ENCODE measurements at regions not wholly inside any gene's neighbourhood (a gene's known extent, or its start where the extent isn't known, plus 50 kb on each side); places are given as distances from the start of the nearest gene placed in this dataset.

DNA sequence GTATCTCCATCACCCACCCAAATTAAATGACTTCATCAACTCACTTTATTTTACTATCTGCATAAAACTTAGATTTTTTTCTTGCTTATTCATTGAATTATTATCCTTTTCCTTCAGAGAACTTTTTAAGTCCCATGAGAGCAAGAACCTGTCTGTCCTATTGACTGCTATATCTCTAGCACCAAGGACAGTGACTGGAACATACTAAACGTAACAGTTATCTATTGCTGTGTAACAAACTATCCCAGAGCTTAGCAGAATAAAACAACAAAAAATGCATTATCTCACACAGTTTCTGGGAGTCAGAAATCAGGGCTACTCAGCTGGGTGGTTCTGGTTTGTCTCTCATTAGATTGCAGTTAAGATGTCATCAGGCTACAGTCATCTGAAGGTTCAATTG, 401.7 kb upstream of the AUTS2 start:
- POLR2A ChIA-PET = no interaction called here
- CTCF ChIA-PET = no interaction called here
- no peak for TF ChIP-seq CTCF (IDR thresholded peaks at IDR 0.05; ENCODE audit: control extremely low read depth, extremely low read depth, low read depth, missing control alignments)
- DNase-seq (ENCODE audit: extremely low spot score) = no peak

DNA sequence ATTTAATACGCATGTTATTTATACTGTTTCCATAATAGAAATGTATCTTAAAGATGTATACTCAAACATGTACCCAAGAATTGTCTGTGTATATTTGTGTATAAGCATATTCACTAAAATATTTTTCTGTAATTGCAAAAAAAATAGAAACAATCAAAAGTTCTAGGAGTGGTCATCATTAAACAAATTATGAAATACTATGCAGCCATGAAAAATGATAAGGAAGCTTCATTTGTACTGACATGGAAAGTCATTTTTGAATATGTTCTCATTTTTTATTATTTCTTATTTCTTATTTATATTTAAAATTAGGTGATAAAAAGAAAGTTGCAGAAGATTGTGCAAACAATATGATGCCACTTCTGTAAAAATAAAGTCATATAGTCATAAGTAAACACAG, 400.0 kb upstream of the AUTS2 start:
- no peak for DNase-seq (ENCODE audit: extremely low spot score)
- no peak for TF ChIP-seq CTCF (IDR thresholded peaks at IDR 0.05; ENCODE audit: control extremely low read depth, extremely low read depth, low read depth, missing control alignments)
- CTCF ChIA-PET = no interaction called here
- POLR2A ChIA-PET = no interaction called here

GRCh38 chr7:69199041-69199440, 399.2 kb upstream of the AUTS2 start:
- ChIA-PET POLR2A (no interaction called here), CTCF (no interaction called here)
- TF ChIP-seq CTCF (IDR thresholded peaks at IDR 0.05; ENCODE audit: control extremely low read depth, extremely low read depth, low read depth, missing control alignments) = no peak
- DNase-seq (ENCODE audit: extremely low spot score) = no peak

DNA sequence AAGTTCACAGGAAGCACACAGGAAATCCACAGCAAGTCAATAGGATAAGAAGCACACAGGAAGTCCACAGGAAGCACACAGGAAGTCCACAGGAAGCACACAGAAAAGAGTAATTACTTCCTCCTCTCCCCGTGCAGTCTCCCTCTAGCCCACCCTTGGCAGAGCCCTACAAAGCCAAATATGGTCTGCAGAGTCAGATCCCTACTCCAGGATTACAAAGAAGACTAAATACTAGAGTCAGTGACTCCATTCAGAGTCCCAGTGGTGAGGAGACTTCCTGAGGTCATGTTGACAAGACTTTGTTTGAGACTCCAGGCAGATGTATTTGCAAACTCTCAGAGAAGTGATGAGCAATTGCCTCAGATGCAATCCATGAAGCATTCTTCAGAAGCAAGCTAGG, 398.6 kb upstream of the AUTS2 start:
- TF ChIP-seq CTCF (IDR thresholded peaks at IDR 0.05; ENCODE audit: control extremely low read depth, extremely low read depth, low read depth, missing control alignments) = no peak
- DNase-seq (ENCODE audit: extremely low spot score) = no peak
- ChIA-PET CTCF (no interaction called here), POLR2A (no interaction called here)

- DNase-seq (ENCODE audit: extremely low spot score) = no peak
- ChIA-PET POLR2A (no interaction called here), CTCF (interaction anchor here (1.2 kb wide), 1 partner anchor 13 kb away, joined by 3 read pairs; no protein-coding TSS in a partner anchor)
- TF ChIP-seq CTCF (IDR thresholded peaks at IDR 0.05; ENCODE audit: control extremely low read depth, extremely low read depth, low read depth, missing control alignments) = no peak
These were observed 394.4 kb upstream of the AUTS2 start for GRCh38 chr7:69203871-69204270.

DNA sequence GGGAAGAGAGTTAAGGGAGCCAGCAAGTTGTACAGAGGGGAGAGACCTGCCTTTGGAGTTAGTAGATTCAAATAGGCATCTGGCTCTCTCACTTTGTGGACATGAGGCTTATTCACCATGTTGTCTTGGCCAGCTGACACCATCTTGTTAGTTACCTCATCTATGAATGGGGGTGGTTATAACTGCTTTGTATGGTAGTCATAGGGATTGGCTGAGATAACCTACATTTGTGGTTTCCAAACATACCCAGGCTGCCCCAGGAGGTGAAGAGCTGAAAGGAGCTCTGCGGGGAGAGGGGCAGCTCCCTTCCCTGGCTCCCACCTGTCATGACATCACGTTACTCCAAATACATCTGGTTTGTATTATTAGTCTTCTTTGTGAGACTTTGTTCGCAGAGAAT, 393.3 kb upstream of the AUTS2 start:
- TF ChIP-seq CTCF (IDR thresholded peaks at IDR 0.05; ENCODE audit: control extremely low read depth, extremely low read depth, low read depth, missing control alignments) = no peak
- no peak for DNase-seq (ENCODE audit: extremely low spot score)
- ChIA-PET POLR2A (no interaction called here), CTCF (interaction anchor here (1.2 kb wide), 1 partner anchor 21 kb away, joined by 3 read pairs; no protein-coding TSS in a partner anchor)

GRCh38 chr7:69205581-69205980, 392.7 kb upstream of the AUTS2 start:
- DNase-seq (ENCODE audit: extremely low spot score) = no peak
- no peak for TF ChIP-seq CTCF (IDR thresholded peaks at IDR 0.05; ENCODE audit: control extremely low read depth, extremely low read depth, low read depth, missing control alignments)
- ChIA-PET POLR2A (no interaction called here), CTCF (interaction anchor here (1.2 kb wide), 1 partner anchor 22 kb away, joined by 3 read pairs; no protein-coding TSS in a partner anchor)
